Activated effector memory CD4-positive, alpha-beta T cell treated with Interleukin-2 at 50 U/mL for 16 hours (primary cell): ENCODE measurements at regions not wholly inside any gene's neighbourhood (a gene's known extent, or its start where the extent isn't known, plus 50 kb on each side); places are given as distances from the start of the nearest gene placed in this dataset.
"Not testable (repeated sequence)": the region's sequence is repeated elsewhere in the genome, so short reads cannot be mapped to it uniquely, and the experiment has no call there.

Source experiments
- DNase-seq: peaks from one replicate; pipeline ENCODE4 v3.0.0-alpha.2; 2020

DNA sequence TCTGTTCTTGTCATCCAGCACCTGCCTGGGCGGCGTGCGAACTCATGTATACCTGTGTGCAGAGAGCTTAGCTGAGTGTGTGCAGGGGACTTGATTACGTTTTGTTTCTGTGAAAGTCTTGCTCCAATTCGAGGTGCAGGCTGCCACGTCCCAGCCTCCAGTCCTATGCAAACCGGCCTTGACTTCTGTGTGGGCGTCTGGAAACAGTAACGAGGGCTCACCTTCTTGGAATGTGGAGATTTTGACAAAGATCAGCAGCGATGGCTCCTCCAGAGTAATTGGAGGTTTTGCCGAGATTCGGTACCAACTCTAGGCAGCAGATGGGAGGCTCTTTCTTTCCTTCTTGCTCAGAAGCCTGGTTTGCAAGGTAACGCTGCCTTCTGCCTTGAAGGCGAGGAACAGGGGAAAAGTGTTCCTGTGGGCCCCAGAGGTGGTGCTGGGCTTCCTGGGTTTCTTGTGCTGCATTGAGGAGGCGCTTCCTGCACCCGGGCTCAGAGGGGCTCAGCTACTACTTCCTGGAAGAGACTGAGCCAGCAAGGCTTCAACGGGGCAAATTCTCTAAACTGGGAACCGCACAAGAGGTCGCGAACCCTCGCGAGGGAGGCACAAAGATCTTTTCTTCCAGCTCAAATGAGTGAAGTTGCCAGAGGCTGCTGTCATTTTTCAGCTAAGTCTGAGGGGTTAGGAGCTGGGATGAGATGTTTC lies 249.0 kb downstream of the AACS start:
- DNase-seq, result no peak

DNA sequence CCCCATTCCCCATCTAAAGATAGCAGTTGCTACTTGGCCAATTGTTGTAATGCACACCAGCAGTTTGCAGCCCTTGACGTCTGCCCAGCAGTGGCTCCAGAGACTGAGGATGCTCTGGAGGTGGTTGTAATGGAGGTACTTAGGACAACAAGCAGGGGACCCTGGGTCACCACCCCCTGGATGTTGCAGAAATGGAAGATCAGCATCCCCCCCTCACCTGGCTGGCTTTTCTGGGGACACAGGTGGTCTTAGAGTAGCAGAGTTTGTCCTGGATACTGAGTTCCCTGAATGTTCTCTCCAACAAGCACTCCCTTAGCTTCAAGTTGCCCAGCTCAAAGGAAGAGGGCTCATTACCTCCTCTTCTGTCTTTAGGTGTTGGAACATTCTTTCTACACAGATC lies 250.5 kb downstream of the AACS start:
- DNase-seq, result no peak

GRCh38 chr12:125320177-125320576 lies 254.9 kb downstream of the AACS start:
- no peak for DNase-seq

GRCh38 chr12:125324861-125325490 lies 259.7 kb downstream of the AACS start:
- DNase-seq, result no peak

DNA sequence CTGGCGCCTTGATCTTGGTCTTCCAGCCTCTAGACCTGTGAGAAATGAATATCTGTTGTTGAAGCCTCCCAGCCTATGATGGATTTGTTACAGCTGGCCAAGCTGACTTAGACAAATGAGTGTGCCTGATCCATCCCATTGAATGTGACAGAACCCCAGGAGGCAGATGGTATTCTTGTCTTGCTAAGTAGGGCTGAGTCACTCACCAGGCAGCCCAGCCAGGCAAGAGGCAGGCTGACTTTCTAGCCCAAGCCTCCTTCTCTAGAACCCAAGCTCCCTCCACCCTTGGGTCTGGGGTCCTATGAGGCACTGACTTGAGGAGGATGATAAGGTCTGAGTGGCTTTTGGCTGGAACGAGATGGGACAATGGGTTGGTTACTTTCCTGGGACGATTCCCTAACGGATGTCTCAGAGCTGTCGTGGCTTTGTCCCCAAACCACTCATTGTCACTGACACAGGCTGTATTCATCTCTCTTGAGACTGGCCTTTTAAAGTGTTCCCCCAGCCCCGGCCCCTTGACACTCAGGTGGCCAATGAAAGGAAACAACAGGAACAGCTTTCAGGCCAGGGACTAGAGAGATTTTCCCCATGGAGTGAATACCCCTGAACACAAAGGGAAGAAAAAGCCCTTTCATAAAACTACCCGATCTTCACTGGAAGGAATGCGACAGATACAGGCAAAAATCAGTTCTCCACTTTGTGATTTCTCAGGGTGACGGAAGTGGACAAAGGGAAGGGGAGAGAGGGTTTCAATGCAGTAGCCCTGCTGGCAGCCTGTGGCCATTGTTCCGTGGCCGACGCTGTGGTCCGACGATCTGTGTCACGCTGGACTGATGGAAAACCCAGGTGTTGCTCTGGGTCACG lies 264.2 kb downstream of the AACS start:
- DNase-seq, result no peak

DNA sequence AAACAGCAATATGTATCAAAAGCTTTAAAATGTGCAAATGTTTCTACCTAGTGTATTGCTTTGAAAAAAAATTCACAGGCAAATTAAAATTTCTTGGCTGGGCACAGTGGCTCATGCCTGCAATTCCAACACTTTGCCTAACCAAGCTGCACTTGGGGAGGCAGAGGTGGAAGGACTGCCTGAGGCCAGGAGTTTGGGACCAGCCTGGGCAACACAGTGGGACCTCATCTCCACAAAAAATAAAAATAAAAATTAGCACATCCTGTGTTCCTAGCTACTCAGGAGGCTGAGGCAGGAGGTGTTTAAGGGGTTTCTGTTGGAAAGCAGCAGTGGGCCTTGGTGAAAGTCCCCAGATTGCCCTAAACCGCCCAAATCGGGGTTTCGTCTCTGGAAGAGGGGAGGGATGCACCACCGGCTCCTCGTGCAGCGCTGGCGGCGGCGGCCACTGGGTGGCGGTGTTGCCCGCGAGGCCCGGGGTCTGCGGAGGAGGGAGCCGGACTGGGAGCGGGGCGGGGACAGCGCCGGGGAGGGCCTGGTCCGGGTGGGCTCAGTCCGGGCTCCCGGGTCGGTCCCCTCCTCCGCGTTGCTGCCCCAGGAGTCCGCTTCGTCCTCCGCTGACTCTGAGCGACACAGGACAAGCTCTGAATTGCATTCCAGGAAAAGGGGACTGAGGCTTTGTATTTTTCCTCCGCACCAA lies 265.6 kb downstream of the AACS start:
- DNase-seq, result peak; percentile 2

GRCh38 chr12:125331342-125332052 lies 266.3 kb downstream of the AACS start:
- no peak for DNase-seq

- no peak for DNase-seq
Measured at GRCh38 chr12:125332900-125333299, 267.7 kb downstream of the AACS start.

- no peak for DNase-seq
Measured at GRCh38 chr12:125336246-125336645, 271.0 kb downstream of the AACS start.

GRCh38 chr12:125340791-125341190 lies 275.6 kb downstream of the AACS start:
- no peak for DNase-seq

GRCh38 chr12:125341422-125341821 lies 276.2 kb downstream of the AACS start:
- DNase-seq, result no peak

- DNase-seq, result no peak
Measured at GRCh38 chr12:125343649-125344048, 278.4 kb downstream of the AACS start.

- DNase-seq, result no peak
Measured at GRCh38 chr12:125346362-125346761, 281.1 kb downstream of the AACS start.

- DNase-seq, result no peak
Measured at GRCh38 chr12:125351788-125352187, 286.6 kb downstream of the AACS start.

DNA sequence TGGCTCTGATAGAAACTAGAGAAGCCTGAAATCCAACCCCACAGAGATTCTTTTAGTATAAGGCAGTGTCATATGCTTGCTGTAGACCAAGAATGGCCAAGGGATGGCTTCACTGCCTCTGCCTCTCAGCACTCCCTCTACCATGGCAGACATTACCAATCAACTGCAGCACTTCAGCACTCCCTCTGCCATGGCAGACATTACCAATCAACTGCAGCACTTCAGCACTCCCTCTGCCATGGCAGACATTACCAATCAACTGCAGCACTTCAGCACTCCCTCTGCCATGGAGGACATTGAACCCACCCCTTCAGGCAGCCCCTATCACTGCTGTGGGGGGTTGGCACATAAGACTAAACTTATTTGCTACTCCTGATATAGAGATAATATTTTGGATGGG lies 287.8 kb downstream of the AACS start:
- not testable (repeated sequence) for DNase-seq

- DNase-seq, result no peak
Measured at GRCh38 chr12:125353871-125354270, 288.6 kb downstream of the AACS start.

- no peak for DNase-seq
Measured at GRCh38 chr12:125355614-125356013, 290.4 kb downstream of the AACS start.

- DNase-seq, result no peak
Measured at GRCh38 chr12:125356111-125356510, 290.9 kb downstream of the AACS start.

- no peak for DNase-seq
Measured at GRCh38 chr12:125357561-125357960, 292.3 kb downstream of the AACS start.

GRCh38 chr12:125360540-125360939 lies 295.3 kb downstream of the AACS start:
- no peak for DNase-seq

DNA sequence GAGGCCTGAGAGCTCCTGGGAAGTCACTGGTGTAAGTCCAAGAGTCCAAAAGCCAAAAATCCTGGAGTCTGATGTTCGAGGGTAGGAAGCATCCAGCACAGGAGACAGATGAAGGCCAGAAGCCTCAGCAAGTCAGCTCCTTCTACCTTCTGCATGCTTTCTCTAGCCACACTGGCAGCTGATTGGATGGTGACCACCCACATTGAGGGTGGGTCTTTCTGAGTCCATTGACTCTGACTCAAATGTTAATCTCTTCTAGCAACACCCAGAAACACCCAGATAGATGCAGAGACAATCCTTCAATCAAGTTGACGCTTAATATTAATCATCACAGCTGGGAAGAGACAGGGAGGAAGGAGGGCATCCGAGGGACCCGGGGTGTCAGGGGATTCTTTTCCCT lies 305.8 kb downstream of the AACS start:
- no peak for DNase-seq

GRCh38 chr12:125372085-125372484 lies 306.9 kb downstream of the AACS start:
- DNase-seq, result no peak

DNA sequence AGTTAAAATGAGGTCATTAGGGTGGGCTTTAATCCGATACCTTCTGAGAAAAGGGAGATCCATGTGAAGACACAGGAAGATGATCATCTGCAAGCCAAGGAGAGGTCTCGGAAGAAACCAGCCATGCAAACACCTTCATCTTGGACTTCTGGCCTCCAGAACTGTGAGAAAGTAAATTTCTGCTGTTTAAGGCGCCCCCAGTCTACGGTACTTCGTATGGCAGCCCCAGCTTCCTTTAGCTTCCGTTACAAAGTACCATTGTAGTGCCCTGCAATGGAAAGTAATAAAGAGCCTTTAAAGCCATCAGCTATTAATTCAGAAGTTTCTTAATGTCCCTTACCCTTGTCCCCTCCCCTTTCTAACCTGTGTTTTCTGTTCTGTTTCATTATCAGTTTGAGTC lies 308.1 kb downstream of the AACS start:
- DNase-seq, result no peak
